Left lobe of liver (tissue), 2 donors: ENCODE measurements at regions not wholly inside any gene's neighbourhood (a gene's known extent, or its start where the extent isn't known, plus 50 kb on each side); places are given as distances from the start of the nearest gene placed in this dataset.
"Not testable (repeated sequence)": the region's sequence is repeated elsewhere in the genome, so short reads cannot be mapped to it uniquely, and the experiment has no call there.

Experiments used
- ATAC-seq: fragments of 200-7000 bp; cut with Tn5 transposase; one replicate; pipeline ENCODE4 v1.9.1; 2020; ENCODE audit warnings: mild to moderate bottlenecking, moderate library complexity
- DNase-seq: peaks from one replicate; pipeline ENCODE4 v3.0.0-alpha.2; 2020; ENCODE audit warnings: low spot score
- donor health status: DM: no; HTN: no; CAD: no; lungs with moderate emphysema.
- donor health status: DM: no; HTN: yes; CAD: no.

GRCh38 chr2:153532140-153532539 lies 53.6 kb upstream of the RPRM start:
- no peak for ATAC-seq
- DNase-seq = no peak

- DNase-seq, ATAC-seq: not testable (repeated sequence)
Measured at GRCh38 chr2:153533803-153534202, 55.2 kb upstream of the RPRM start.

DNA sequence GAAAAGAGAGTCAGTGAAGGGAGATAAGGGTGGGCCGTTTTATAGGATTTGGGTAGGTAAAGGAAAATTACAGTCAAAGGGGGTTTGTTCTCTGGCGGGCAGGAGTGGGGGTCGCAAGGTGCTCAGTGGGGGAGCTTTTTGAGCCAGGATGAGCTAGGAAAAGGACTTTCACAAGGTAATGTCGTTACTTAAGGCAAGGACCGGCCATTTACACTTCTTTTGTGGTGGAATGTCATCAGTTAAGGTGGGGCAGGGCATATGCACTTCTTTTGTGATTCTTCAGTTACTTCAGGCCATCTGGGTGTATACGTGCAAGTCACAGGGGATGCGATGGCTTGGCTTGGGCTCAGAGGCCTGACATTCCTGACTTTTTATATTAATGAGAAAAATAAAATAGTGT lies 56.0 kb upstream of the RPRM start:
- ATAC-seq, DNase-seq: not testable (repeated sequence)

DNA sequence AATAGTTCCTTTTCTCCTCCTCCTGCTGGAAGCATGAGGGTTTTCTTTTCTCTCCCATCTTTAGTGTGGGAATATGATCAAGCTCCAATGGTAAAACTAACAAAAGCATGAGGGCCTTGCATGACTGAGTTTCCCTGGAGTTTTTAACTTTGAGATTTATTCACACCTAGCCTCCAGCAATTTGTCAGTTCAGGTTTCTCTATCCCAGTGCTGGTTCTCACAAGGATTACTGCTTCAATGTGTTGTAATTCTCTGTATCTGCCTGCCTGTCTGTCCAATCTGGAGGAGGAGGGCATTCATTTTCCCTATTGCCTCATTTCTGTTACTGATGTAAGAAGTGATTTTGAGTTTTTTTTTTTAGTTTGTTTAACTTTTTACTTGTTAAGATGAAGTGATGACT lies 57.6 kb upstream of the RPRM start:
- DNase-seq (no peak), ATAC-seq (no peak)

GRCh38 chr2:153538102-153538501 lies 59.5 kb upstream of the RPRM start:
- ATAC-seq, DNase-seq: not testable (repeated sequence)

DNA sequence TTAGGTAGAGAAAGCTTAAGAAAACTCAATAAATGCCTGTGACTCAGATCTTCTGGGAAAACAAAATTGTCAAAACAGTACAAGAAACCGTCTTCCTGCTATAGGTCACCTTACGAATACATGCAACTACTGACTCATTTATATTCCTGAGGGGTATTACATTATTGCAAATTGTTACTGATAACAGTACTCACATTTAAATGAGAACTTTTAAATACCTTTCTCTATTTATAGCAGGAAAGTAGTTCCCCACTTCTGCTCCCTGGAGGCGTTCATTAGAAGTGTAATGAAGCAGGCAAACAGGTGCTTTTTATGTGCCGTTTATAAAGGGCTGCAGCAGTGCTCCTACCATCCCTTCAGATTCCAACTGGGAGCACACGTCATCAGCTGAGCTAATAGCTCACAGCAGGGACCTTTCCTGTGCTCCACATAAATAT lies 65.1 kb upstream of the RPRM start:
- DNase-seq = no peak
- ATAC-seq = no peak

- no peak for DNase-seq
Measured at GRCh38 chr2:153546358-153546757, 67.8 kb upstream of the RPRM start.

GRCh38 chr2:153548536-153548935 lies 70.0 kb upstream of the RPRM start:
- no peak for DNase-seq
- ATAC-seq = no peak

More at GRCh38 chr2:153546358-153546757, 67.8 kb upstream of the RPRM start:
- ATAC-seq = no peak

GRCh38 chr2:153551698-153552097 lies 73.1 kb upstream of the RPRM start:
- no peak for DNase-seq
- no peak for ATAC-seq

DNA sequence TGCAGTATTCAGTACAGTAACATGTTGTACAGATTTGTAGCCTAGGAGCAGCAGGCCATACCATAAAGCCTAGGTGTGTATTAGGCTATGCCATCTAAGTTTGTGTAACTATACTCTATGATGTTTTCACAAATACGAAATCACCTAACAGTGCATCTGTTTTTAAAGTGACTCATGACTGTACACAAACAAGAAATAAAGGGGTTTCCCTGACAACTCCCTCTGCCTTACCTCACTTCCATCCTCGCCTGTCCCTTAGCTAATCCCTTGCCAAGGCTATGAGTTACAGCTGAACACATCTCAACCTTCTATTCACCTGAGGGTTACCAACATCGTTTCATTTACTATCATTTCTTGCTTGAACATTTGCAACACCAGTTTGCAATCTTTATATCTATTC lies 78.6 kb upstream of the RPRM start:
- no peak for ATAC-seq

DNA sequence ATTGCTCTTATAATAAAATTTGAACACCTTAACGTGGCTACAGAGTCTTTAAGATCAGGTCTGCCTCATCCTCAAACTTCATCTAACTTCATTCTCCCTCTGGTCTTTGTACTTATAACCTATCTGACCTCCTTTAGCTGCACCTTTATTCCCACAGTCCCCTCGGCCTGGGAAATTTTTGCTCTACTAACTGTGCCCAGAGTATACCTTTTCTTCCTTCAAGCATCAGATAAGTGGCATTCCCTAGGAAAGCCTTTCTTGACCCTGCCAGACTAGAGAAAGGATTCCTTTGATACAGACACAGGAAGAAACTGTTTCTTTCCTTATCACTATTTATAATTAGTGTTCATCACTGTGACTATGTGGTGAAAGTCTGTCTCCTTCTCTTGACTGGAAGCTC lies 79.2 kb upstream of the RPRM start:
- no peak for ATAC-seq
- no peak for DNase-seq

More for the DNA sequence above, 78.6 kb upstream of the RPRM start:
- no peak for DNase-seq

GRCh38 chr2:153558247-153558646 lies 79.7 kb upstream of the RPRM start:
- no peak for ATAC-seq

DNA sequence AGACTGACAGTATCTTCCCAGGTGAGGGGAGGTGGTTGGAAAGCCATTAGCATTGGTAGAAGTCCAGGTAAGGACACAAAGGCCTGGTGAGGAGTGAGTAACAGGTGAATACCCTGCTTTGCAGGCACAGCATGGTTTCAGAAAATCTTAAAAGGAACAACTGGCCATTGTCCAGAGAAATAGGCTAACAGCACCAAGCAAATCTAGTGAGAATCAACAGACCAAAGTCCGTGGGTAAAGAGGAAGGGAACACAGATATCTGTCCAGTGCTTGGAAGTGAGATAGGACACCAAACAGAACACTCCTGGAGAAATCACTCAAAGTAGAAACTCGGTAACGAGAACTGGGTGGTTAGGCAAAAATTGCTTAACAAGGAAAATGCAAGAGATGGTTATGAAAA lies 88.8 kb upstream of the RPRM start:
- DNase-seq (no peak), ATAC-seq (peak; percentile 83)

More at GRCh38 chr2:153558247-153558646, 79.7 kb upstream of the RPRM start:
- no peak for DNase-seq

GRCh38 chr2:153568105-153568504 lies 89.5 kb upstream of the RPRM start:
- peak; percentile 66 for ATAC-seq
- no peak for DNase-seq

GRCh38 chr2:153575171-153575853 lies 96.8 kb upstream of the RPRM start:
- no peak for DNase-seq
- ATAC-seq = no peak

DNA sequence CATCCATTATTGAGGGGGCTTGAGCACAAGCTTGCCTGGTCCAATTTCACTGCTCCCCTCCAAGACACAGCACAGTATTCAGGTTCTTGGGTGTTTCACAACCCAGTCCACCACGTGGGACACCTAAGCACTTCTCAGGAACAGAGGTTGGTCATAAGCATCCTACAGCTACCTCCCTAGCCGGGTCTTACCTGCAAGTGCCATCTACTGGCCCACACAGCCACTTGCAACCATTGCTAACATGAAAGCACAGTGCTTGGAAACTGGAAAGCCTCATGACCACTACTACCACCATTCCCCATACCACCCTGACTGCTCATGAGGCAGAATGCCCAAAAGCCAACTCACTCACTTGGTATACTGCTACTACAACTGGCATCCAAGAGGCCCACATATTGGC lies 105.7 kb upstream of the RPRM start:
- ATAC-seq = no peak

DNA sequence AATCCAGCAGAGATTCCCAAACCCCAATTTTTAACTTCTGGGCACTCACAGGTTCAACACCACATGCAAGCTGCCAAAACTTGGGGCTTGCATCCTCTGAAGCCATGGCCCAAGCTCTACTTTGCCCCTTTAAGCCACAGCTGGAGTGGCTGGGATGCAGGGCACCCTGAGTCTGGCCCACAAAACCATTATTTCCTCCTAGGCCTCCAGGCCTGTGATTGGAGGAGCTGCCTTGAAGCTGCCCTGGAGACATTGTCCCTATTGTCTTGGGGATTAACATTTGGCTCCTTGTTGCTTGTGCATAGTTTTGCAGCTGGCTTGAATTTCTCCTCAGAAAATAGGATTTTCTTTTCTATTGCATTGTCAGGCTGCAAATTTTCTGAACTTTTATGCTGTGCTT lies 109.8 kb upstream of the RPRM start:
- DNase-seq (no peak), ATAC-seq (no peak)

More for the DNA sequence above, 105.7 kb upstream of the RPRM start:
- no peak for DNase-seq

DNA sequence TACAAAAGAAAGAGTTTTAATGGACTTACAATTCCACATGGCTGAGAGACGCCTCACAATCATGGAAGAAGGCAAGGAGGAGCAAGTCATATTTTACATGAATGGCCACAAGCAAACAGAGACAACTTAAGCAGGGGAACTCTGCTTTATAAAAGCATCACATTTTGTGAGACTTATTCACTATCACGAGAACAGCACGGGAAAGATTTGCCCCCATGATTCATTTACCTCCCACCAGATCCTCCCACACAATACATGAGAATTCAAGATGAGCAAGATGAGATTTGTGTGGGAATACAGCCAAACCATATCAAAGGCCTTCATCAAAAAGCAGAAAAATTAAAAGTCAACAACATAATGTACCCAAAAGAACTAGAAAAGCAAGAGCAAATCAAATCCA lies 111.0 kb upstream of the RPRM start:
- no peak for ATAC-seq

DNA sequence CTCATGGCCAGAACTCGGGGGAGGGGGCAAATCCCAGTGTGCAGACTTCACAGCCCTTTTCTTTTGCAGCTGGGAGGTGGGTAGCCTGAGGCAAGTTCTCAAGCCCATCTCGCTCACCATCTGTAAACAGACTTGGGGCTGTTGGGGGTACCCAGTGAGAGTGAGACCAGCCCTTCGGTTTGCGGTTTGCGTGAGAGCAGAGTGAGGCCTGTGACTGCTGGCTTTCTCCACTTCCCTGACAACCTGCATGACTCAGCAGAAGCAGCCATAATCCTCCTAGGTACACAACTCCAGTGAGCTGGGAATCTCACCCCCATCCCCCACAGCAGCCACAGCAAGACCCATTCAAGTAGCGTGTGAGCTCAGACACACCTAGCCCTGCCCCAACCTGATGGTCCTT lies 114.5 kb upstream of the RPRM start:
- DNase-seq, ATAC-seq: not testable (repeated sequence)

More for the DNA sequence above, 111.0 kb upstream of the RPRM start:
- DNase-seq = no peak

DNA sequence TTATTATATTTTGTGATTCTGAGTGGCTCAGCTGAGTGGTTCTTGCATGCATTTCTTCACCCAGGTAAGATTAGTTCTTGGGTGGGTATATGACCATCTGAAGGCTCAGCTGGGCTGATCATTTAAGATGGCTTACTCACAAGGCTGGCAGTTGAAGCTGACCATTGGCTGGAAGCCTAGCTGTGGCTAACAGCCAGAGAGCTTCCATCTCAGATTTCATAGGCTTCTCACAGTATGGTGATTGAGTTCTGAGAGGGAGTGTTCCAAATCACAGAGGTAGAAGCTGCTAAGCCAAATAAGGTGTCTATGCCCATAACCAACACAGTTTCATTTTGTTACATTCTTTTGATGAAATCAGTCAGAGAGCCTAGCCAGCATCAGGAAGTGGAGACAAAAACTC lies 117.4 kb upstream of the RPRM start:
- no peak for ATAC-seq
- no peak for DNase-seq

DNA sequence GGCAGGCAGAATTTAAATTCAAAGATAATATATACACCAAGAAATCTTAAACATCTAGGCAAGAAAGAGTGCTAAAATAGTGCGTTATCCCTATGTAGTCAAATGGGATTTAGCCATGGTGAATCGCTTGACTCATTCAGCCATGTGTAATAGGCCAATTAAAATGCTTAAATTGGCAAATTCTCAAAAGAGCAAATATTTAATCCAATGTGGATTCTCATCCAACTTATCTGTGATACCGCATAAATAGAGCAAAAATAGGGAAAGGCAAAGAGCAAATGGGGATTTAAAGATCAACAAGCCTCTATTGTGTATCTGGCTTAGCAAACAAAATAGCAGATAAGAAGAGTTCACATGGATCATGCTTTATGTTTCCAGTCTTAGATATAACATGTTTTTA lies 123.2 kb upstream of the RPRM start:
- no peak for ATAC-seq
- DNase-seq = no peak

GRCh38 chr2:153604133-153604532 lies 125.6 kb upstream of the RPRM start:
- ATAC-seq = no peak
- no peak for DNase-seq

GRCh38 chr2:153606623-153607022 lies 128.1 kb upstream of the RPRM start:
- ATAC-seq (no peak), DNase-seq (no peak)
